Chondrocyte (in vitro differentiated cells): ENCODE measurements at regions not wholly inside any gene's neighbourhood (a gene's known extent, or its start where the extent isn't known, plus 50 kb on each side); places are given as distances from the start of the nearest gene placed in this dataset.

ENCODE experiments used
- DNase-seq: peaks from one replicate; pipeline ENCODE4 v3.0.0; 2021; ENCODE audit warnings: mixed read lengths, low spot score
- H3K27ac Mint-ChIP-seq: one replicate; pipeline ENCODE4 v1.8.0; 2021; ENCODE audit warnings: mild to moderate bottlenecking, moderate library complexity, mixed read lengths; ENCODE audit not compliant: unreplicated experiment
- H3K27me3 Mint-ChIP-seq: 2 replicates; pipeline ENCODE4 v1.8.0; 2021; ENCODE audit warnings: low read depth, mixed read lengths
- H3K36me3 Mint-ChIP-seq: 2 replicates; pipeline ENCODE4 v1.8.0; 2021; ENCODE audit warnings: low read depth, mixed read lengths
- H3K4me1 Mint-ChIP-seq: 2 replicates; pipeline ENCODE4 v1.8.0; 2021; ENCODE audit warnings: low read depth, mild to moderate bottlenecking, mixed read lengths
- H3K4me3 Mint-ChIP-seq: one replicate; pipeline ENCODE4 v1.8.0; 2021; ENCODE audit warnings: mild to moderate bottlenecking, moderate library complexity, mixed read lengths; ENCODE audit not compliant: unreplicated experiment
- H3K9me3 Mint-ChIP-seq: 2 replicates; pipeline ENCODE4 v1.8.0; 2021; ENCODE audit warnings: low read depth, mixed read lengths
- TF ChIP-seq, protein P1 (sequence below): fragments of 200-600 bp; sonication (generic); IDR thresholded peaks from 2 replicates; pipeline ENCODE4 v1.5.0; 2021; ENCODE audit warnings: antibody characterized with exemption, mild to moderate bottlenecking, moderate library complexity

- no peak overlapping the region for H3K4me3 Mint-ChIP-seq
- DNase-seq: no peak
- H3K4me1 Mint-ChIP-seq: peaks cover 9% of the 10 kb centered on the region
- no peak overlapping the region for H3K27ac Mint-ChIP-seq
- TF ChIP-seq, protein P1, sequence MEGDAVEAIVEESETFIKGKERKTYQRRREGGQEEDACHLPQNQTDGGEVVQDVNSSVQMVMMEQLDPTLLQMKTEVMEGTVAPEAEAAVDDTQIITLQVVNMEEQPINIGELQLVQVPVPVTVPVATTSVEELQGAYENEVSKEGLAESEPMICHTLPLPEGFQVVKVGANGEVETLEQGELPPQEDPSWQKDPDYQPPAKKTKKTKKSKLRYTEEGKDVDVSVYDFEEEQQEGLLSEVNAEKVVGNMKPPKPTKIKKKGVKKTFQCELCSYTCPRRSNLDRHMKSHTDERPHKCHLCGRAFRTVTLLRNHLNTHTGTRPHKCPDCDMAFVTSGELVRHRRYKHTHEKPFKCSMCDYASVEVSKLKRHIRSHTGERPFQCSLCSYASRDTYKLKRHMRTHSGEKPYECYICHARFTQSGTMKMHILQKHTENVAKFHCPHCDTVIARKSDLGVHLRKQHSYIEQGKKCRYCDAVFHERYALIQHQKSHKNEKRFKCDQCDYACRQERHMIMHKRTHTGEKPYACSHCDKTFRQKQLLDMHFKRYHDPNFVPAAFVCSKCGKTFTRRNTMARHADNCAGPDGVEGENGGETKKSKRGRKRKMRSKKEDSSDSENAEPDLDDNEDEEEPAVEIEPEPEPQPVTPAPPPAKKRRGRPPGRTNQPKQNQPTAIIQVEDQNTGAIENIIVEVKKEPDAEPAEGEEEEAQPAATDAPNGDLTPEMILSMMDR: no peak
- H3K36me3 Mint-ChIP-seq: no peaks in the 10 kb centered on the region
- H3K27me3 Mint-ChIP-seq: no peaks in the 10 kb centered on the region
- H3K9me3 Mint-ChIP-seq: no peaks in the 10 kb centered on the region
Measured at GRCh38 chr4:23333556-23333945, 556.3 kb downstream of the PPARGC1A start.

GRCh38 chr4:23332313-23332712 lies 557.5 kb downstream of the PPARGC1A start:
- H3K4me1 Mint-ChIP-seq: peaks cover 9% of the 10 kb centered on the region
- TF ChIP-seq, protein P1: no peak
- peaks cover 1% of the 10 kb centered on the region for H3K36me3 Mint-ChIP-seq
- DNase-seq: no peak
- no peaks in the 10 kb centered on the region for H3K9me3 Mint-ChIP-seq
- H3K27ac Mint-ChIP-seq: no peak overlapping the region
- H3K4me3 Mint-ChIP-seq: no peak overlapping the region
- H3K27me3 Mint-ChIP-seq: peaks cover 3% of the 10 kb centered on the region

DNA sequence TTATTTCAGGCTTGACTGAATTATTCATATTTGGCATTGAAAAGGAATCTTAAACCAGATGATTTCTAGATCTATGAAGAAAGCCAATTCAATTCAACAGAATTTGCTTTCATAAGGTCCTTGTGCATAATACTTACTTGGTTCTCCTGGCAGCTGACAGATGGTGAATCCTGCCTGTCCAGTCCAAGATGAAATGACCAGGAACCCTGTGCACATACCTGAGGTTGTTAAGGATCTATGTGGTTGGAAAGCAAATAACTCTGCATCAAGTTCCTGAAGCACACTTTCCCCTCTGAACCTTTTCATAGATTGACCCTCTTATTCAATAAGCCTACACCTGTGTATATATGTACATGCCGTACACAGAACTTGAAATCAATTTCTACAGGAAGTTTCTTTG lies 562.7 kb downstream of the PPARGC1A start:
- Mint-ChIP-seq H3K4me1 (no peaks in the 10 kb centered on the region), H3K27ac (no peak overlapping the region), H3K36me3 (peaks cover 1% of the 10 kb centered on the region), H3K27me3 (peaks cover 6% of the 10 kb centered on the region), H3K4me3 (no peak overlapping the region), H3K9me3 (no peaks in the 10 kb centered on the region)
- TF ChIP-seq, protein P1: no peak
- DNase-seq: no peak

- TF ChIP-seq, protein P1: no peak
- Mint-ChIP-seq H3K27me3 (peaks cover 6% of the 10 kb centered on the region), H3K9me3 (no peaks in the 10 kb centered on the region), H3K27ac (no peak overlapping the region), H3K4me3 (no peak overlapping the region), H3K36me3 (peaks cover 1% of the 10 kb centered on the region), H3K4me1 (peaks cover 4% of the 10 kb centered on the region)
- DNase-seq: no peak
Measured at GRCh38 chr4:23324021-23324690, 565.7 kb downstream of the PPARGC1A start.

- peaks cover 1% of the 10 kb centered on the region for H3K36me3 Mint-ChIP-seq
- H3K4me1 Mint-ChIP-seq: peaks cover 4% of the 10 kb centered on the region
- no peak for DNase-seq
- no peak overlapping the region for H3K27ac Mint-ChIP-seq
- H3K27me3 Mint-ChIP-seq: peaks cover 6% of the 10 kb centered on the region
- no peak overlapping the region for H3K4me3 Mint-ChIP-seq
- TF ChIP-seq, protein P1: no peak
- no peaks in the 10 kb centered on the region for H3K9me3 Mint-ChIP-seq
Measured at GRCh38 chr4:23323436-23323835, 566.4 kb downstream of the PPARGC1A start.
